ENCODE measurements at regions not wholly inside any gene's neighbourhood (a gene's known extent, or its start where the extent isn't known, plus 50 kb on each side); places are given as distances from the start of the nearest gene placed in this dataset.
"Not testable (repeated sequence)": the region's sequence is repeated elsewhere in the genome, so short reads cannot be mapped to it uniquely, and the experiment has no call there.

DNA sequence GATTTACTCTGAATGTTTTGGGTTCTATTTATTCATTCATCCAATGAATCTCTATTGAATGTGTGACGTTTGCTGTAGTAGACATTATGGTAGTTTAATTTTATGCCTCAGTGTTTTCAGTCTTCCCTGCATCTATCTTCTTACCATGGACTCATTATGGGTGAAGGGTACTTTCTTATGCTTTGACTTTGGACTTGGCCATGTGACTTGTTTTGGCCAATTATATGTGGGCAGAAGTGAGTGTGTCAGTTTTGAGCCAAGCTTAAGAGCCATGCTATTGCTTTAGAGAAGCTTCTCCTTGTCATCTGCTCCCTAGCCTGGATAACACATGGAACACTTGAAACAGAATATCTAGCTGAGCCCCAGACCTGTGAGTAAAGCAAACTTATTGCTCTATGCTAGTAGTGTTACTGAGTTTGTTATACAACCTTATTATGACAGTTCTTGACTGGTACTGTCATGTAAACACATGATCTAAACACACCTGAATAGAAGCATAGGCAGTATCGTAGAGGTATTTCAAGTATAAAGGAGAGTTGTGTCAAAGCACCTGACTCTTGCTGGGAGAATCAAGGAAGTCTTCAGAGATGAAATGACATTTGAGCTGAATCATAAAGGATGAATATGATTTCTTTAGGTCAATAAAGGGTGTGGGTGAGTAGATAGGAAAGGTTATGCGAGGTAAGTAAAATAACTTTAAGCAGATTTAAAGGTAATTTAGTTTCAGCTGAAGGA is 128.4 kb downstream of the NAA11 start:
- H3K9me3 Mint-ChIP-seq: no peaks in the 10 kb centered on the region
- no peaks in the 10 kb centered on the region for H3K4me1 Mint-ChIP-seq
- TF ChIP-seq, protein P1, sequence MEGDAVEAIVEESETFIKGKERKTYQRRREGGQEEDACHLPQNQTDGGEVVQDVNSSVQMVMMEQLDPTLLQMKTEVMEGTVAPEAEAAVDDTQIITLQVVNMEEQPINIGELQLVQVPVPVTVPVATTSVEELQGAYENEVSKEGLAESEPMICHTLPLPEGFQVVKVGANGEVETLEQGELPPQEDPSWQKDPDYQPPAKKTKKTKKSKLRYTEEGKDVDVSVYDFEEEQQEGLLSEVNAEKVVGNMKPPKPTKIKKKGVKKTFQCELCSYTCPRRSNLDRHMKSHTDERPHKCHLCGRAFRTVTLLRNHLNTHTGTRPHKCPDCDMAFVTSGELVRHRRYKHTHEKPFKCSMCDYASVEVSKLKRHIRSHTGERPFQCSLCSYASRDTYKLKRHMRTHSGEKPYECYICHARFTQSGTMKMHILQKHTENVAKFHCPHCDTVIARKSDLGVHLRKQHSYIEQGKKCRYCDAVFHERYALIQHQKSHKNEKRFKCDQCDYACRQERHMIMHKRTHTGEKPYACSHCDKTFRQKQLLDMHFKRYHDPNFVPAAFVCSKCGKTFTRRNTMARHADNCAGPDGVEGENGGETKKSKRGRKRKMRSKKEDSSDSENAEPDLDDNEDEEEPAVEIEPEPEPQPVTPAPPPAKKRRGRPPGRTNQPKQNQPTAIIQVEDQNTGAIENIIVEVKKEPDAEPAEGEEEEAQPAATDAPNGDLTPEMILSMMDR (IDR thresholded peaks at IDR 0.05): no peak
- no peaks in the 10 kb centered on the region for H3K36me3 Mint-ChIP-seq (ENCODE audit: low read depth)
- no peak overlapping the region for H3K27ac Mint-ChIP-seq
- no peak for DNase-seq
- no peak overlapping the region for H3K4me3 Mint-ChIP-seq
- no peaks in the 10 kb centered on the region for H3K27me3 Mint-ChIP-seq (ENCODE audit: low read depth, poor library complexity)

DNA sequence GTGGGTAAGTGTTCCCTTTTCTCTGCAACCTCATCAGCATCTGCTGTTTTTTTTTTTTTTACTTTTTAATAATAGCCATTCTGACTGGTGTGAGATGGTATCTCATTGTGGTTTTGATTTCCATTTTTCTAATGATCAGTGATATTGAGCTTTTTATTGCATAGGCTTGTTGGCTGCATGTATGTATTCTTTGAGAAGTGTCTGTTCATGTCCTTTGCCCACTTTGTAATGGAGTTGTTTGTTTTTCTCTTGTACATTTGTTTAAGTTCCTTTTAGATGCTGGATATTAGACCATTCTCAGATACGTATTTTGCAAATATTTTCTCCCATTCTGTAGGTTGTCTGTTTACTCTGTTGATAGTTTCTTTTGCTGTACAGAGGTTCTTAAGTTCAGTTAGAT is 134.6 kb downstream of the NAA11 start:
- not testable (repeated sequence) for H3K4me1 Mint-ChIP-seq; DNase-seq; H3K4me3 Mint-ChIP-seq; H3K36me3 Mint-ChIP-seq (ENCODE audit: low read depth); H3K27ac Mint-ChIP-seq; H3K27me3 Mint-ChIP-seq (ENCODE audit: low read depth, poor library complexity)
- peaks cover 24% of the 10 kb centered on the region for H3K9me3 Mint-ChIP-seq

DNA sequence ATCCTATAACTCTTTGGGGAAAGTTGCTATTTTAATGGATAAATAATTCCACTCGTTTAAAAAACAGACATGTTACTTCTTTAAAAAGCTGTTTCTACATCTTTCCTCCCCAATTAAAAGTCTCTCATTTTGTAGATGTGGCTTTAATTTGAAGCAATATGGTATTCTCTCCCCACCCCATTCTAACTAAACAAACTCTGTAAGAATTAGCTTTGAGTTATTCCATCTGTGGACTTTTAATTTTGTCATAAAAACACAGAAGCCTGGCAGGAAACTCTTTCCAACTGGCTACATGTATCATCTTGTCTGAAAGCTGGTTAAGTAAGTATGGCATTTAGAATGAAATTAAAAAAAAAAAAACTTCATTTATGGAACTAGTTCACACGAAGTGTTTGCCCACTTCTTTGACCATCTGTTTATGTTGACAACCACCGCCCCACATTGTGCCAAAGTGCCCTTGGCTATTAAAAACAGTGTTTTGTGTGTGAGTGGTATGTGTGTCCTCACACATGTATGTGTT is 140.3 kb downstream of the NAA11 start:
- Mint-ChIP-seq H3K36me3 (ENCODE audit: low read depth) (no peaks in the 10 kb centered on the region), H3K4me1 (peaks cover 5% of the 10 kb centered on the region), H3K27me3 (ENCODE audit: low read depth, poor library complexity) (no peaks in the 10 kb centered on the region)

DNA sequence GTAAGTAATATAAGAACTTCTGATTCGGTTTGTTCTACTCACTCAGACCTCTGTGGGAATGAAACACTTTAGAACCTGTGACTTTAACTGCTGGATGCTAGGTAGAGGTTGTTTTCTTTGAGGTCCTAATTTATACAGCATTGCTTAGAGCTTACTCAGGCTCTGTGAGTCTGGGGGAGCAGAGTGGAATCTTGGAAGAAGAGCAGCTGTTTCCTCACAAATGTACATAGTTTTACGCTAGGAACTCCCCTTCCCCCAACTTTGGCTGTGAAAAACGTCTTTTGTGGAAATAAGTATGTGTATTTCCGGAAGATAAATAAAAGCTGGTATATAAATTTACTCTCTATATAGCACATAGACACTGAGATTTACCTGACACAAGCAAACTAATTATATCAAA is 141.4 kb downstream of the NAA11 start:
- H3K27ac Mint-ChIP-seq: no peak overlapping the region
- peaks cover 20% of the 10 kb centered on the region for H3K9me3 Mint-ChIP-seq
- H3K27me3 Mint-ChIP-seq (ENCODE audit: low read depth, poor library complexity): no peaks in the 10 kb centered on the region
- H3K4me3 Mint-ChIP-seq: no peak overlapping the region
- TF ChIP-seq, protein P1 (IDR thresholded peaks at IDR 0.05): no peak
- no peak for DNase-seq
- no peaks in the 10 kb centered on the region for H3K36me3 Mint-ChIP-seq (ENCODE audit: low read depth)
- H3K4me1 Mint-ChIP-seq: peaks cover 5% of the 10 kb centered on the region

More for the DNA sequence above, 140.3 kb downstream of the NAA11 start:
- H3K27ac Mint-ChIP-seq: no peak overlapping the region
- H3K9me3 Mint-ChIP-seq: peaks cover 15% of the 10 kb centered on the region
- H3K4me3 Mint-ChIP-seq: no peak overlapping the region
- TF ChIP-seq, protein P1 (IDR thresholded peaks at IDR 0.05): no peak
- DNase-seq: no peak

DNA sequence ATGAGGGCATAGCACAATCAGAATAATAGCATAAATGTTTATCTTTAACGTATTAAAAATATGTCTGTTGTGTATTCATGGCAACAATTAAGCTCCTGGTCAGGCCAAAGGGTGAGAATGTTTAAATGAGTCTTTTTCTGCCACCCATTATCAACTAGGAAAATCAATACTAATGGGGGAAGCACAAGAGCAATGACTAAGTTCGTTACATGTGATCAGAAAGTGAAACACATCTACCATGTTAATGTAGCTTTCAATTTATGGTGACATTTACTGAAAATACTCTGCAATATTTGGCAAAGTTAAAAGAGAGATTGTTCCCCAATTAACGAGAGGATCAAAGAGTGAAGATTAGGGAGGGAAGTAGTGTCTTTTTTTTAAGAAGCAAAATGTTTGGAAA is 143.7 kb downstream of the NAA11 start:
- H3K4me3 Mint-ChIP-seq: no peak overlapping the region
- H3K4me1 Mint-ChIP-seq: peaks cover 5% of the 10 kb centered on the region
- H3K9me3 Mint-ChIP-seq: peaks cover 9% of the 10 kb centered on the region
- H3K27ac Mint-ChIP-seq: no peak overlapping the region
- TF ChIP-seq, protein P1 (IDR thresholded peaks at IDR 0.05): no peak
- DNase-seq: no peak
- H3K27me3 Mint-ChIP-seq (ENCODE audit: low read depth, poor library complexity): no peaks in the 10 kb centered on the region
- no peaks in the 10 kb centered on the region for H3K36me3 Mint-ChIP-seq (ENCODE audit: low read depth)

DNA sequence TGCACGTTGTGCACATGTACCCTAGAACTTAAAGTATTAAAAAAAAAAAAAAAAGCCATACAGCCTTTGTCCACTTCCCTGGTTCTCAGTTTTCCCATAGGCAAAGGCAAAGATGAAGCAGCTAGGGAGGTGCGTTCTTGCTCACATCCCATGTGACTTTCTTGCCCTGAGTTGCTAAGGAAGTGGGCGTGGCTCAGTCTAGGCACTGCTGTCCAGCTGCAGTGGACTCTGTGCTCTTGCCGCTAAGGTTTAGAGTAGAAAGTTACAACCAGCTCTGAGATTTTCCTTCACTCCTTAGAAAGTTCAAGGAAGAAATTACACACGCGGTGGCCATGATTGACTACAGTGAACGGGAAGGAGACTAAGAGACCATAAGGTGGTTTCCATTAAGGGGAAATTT is 144.7 kb downstream of the NAA11 start:
- Mint-ChIP-seq H3K9me3 (peaks cover 9% of the 10 kb centered on the region), H3K27ac (no peak overlapping the region), H3K27me3 (ENCODE audit: low read depth, poor library complexity) (no peaks in the 10 kb centered on the region), H3K36me3 (ENCODE audit: low read depth) (no peaks in the 10 kb centered on the region), H3K4me3 (no peak overlapping the region), H3K4me1 (peaks cover 5% of the 10 kb centered on the region)
- peak; percentile 2 for DNase-seq
- TF ChIP-seq, protein P1 (IDR thresholded peaks at IDR 0.05): no peak
